Heart left ventricle (tissue), 16 donors: ENCODE measurements at regions not wholly inside any gene's neighbourhood (a gene's known extent, or its start where the extent isn't known, plus 50 kb on each side); places are given as distances from the start of the nearest gene placed in this dataset.

Source experiments
- ATAC-seq, 4 donors: fragments of 200-7000 bp; cut with Tn5 transposase; one replicate each; pipeline ENCODE4 v1.9.1; 2020 to 2022; ENCODE audit warnings: moderate library complexity in 4 of 4, mild to moderate bottlenecking in 3 of 4, moderate number of reproducible peaks in 1 of 4
- DNase-seq, 5 donors: peaks; one replicate each; pipeline ENCODE4 v3.0.0-alpha.2; 2020
- H3K27ac ChIP-seq, 12 donors: fragments of 200-600 bp; sonication (generic) in 4 of 12; one replicate each; pipeline versions ENCODE4 v1.5.0 to v1.8.0; 2016 to 2022; ENCODE audit warnings: mild to moderate bottlenecking in 2 of 12
- H3K27me3 ChIP-seq, 9 donors: fragments of 200-600 bp; sonication (generic) in 2 of 9; one replicate each; pipeline versions ENCODE4 v1.5.1 to v1.8.0; 2016 to 2022; ENCODE audit warnings: mild to moderate bottlenecking in 3 of 9
- H3K36me3 ChIP-seq, 9 donors: fragments of 200-600 bp; sonication (generic) in 2 of 9; one replicate each; pipeline versions ENCODE4 v1.5.0 to v1.8.0; 2018 to 2022; ENCODE audit warnings: mild to moderate bottlenecking in 2 of 9
- H3K4me1 ChIP-seq, 12 donors: fragments of 200-600 bp; sonication (generic) in 4 of 12; one replicate each; pipeline versions ENCODE4 v1.5.0 to v1.8.0; 2016 to 2022; ENCODE audit warnings: mild to moderate bottlenecking in 3 of 12
- H3K4me3 ChIP-seq, 12 donors: fragments of 200-600 bp; sonication (generic) in 4 of 12; one replicate each; pipeline versions ENCODE4 v1.5.0 to v1.8.0; 2017 to 2022; ENCODE audit warnings: mild to moderate bottlenecking in 9 of 12, moderate library complexity in 4 of 12
- H3K9me3 ChIP-seq, 12 donors: fragments of 200-600 bp; sonication (generic) in 4 of 12; one replicate each; pipeline versions ENCODE4 v1.5.0 to v1.8.0; 2016 to 2022; ENCODE audit warnings: mild to moderate bottlenecking in 1 of 12
- POLR2A ChIP-seq, 2 donors: fragments of 450-650 bp; IDR thresholded peaks; one replicate each; pipeline ENCODE4 v1.6.1; 2017; ENCODE audit warnings: antibody characterized with exemption in 2 of 2, mild to moderate bottlenecking in 2 of 2, moderate library complexity in 2 of 2
- WGBS, 4 donors: extraction: QIAGEN DNeasy Blood & Tissue Kit in 2 of 4; methylation state at CpG; one replicate each; pipeline versions ENCODE4 v1.1.5 to v1.1.7; 2013 to 2018; 5-methylcytosine and 5-hydroxymethylcytosine counted together
- intact Hi-C, 10 donors: fragments of 100-400 bp; cut with DNase I; formaldehyde crosslinking; loops; one replicate each; pipeline versions ENCODE4 v1.11.1 to v1.14.2; 2022
- TF ChIP-seq, protein P1 (sequence below), 12 donors: fragments of 200-600 bp; sonication (generic) in 4 of 12; IDR thresholded peaks; one replicate each; pipeline versions ENCODE4 v1.5.0 to v1.8.0; 2018 to 2022; ENCODE audit warnings: antibody characterized with exemption in 12 of 12, mild to moderate bottlenecking in 5 of 12
- donor health status: ischemic (EF 13 %, LVEDD 7.1; RV severe dilation, severe dysfunction).
- donor health status: healthy with polysubstance abuse.
- donor health status: DM: no; HTN: yes; CAD: no.
- donor health status: DM: no; HTN: no; CAD: no.
- donor health status: ischemic (EF 25% LVEDD 6.9; RV normal size, moderate dysfunction).
- donor health status: ischemic (EF 25% LVEDD 5.7; RV mildly dilated, moderate dysfunction).
- donor health status: healthy.
- donor health status: DM: yes; HTN: yes; CAD: no.
- donor health status: ischemic (EF 35%, LVEDD 5.7; RV mildly dilated, moderate dysfunction).
- donor health status: nonischemic (EF 11% LVEDD 7.7; RV severe dilation, severe dysfunction).
- donor health status: DM: yes; HTN: yes; CAD: no.
- donor health status: PGD.
- donor health status: ischemic (EF 29% LVEDD 5.4; RV normal size, mild dysfunction).
- donor health status: nonischemic (EF 23%, LVEDD 6.1; RV moderate dilation, normal function).

DNA sequence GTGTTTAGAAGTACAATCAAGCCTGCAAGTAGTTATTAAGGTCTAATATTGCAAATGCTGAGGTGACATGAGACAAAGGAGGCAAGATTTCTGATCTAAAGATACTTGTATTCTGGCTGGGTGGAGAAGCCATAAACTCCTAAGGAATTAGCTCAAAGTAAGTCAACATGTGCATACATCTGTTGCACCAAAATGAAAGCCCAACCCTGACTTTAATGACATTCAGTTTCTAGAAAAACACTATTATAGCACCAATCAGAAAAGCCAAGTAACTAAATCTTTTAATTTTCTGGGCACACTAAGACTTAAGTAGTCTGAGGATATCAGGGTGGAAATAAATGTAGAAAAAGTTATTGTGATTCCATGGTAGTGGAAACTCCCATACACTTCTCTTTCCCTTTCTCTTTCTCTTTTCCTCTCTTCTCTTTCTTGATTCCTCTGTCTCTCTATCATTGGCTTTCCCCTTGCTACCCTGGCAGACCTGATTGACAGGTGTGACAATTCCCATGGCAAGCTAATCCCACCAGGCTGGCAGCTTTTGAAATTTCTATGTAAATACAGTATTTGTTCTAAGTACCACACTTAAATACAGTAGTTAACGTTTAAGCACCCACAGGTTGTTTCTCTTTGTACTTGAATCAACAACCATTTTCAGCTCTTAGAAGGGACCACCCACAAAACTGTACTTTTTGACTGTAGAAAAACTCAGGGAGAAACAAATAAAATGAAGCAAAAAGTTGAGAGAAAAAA, 528.4 kb upstream of the SEMA6D start:
- peaks cover 0 to 44% (median 16%) of the 10 kb centered on the region in 9 donors for H3K27me3 ChIP-seq
- no peak overlapping the region for H3K4me3 ChIP-seq
- whole genome bisulfite sequencing, 4 donors: 67 to 89% (median 79%) methylated on average over 1 of the region's 1 CpG
- no peaks in the 10 kb centered on the region for H3K36me3 ChIP-seq
- H3K4me1 ChIP-seq: peaks cover 0 to 17% (median 10%) of the 10 kb centered on the region in 12 donors
- H3K9me3 ChIP-seq: no peaks in the 10 kb centered on the region
- intact Hi-C loops: loop anchor here in 1 of 10 donors (10.0 kb wide), 1 partner anchor 404 kb away; no protein-coding TSS in a partner anchor
- ATAC-seq (no peak), DNase-seq (no peak)
- no peak overlapping the region for H3K27ac ChIP-seq
- TF ChIP-seq POLR2A (IDR thresholded peaks at IDR 0.05): no peak
- TF ChIP-seq, protein P1, sequence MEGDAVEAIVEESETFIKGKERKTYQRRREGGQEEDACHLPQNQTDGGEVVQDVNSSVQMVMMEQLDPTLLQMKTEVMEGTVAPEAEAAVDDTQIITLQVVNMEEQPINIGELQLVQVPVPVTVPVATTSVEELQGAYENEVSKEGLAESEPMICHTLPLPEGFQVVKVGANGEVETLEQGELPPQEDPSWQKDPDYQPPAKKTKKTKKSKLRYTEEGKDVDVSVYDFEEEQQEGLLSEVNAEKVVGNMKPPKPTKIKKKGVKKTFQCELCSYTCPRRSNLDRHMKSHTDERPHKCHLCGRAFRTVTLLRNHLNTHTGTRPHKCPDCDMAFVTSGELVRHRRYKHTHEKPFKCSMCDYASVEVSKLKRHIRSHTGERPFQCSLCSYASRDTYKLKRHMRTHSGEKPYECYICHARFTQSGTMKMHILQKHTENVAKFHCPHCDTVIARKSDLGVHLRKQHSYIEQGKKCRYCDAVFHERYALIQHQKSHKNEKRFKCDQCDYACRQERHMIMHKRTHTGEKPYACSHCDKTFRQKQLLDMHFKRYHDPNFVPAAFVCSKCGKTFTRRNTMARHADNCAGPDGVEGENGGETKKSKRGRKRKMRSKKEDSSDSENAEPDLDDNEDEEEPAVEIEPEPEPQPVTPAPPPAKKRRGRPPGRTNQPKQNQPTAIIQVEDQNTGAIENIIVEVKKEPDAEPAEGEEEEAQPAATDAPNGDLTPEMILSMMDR (IDR thresholded peaks at IDR 0.05): no peak

DNA sequence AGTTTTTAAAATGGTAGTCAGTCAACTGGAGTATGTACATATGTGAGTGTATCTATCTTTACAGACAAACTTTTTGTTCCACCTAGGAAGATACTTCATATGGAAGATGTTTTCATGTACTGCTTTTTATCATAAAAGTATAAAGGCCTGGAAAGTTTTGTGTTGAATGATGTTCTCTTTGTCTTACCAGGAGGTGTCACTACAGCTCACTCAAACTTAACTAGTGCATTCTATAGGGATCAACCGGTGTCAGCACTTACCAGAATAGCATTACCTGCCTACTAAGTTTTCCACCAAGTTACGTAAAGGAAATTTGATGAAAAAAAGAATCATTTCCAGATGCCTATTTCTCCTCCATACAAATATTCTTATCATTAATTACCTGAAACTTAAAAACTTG, 522.6 kb upstream of the SEMA6D start:
- ATAC-seq (no peak), DNase-seq (no peak)
- TF ChIP-seq, protein P1 (IDR thresholded peaks at IDR 0.05): peak in 4 of 12 donors; percentile 7 to 33 (median 28)
- no peak for TF ChIP-seq POLR2A (IDR thresholded peaks at IDR 0.05)
- Histone ChIP-seq H3K27ac (no peak overlapping the region), H3K9me3 (no peaks in the 10 kb centered on the region), H3K27me3 (peaks cover 0 to 3% (median 0%) of the 10 kb centered on the region in 9 donors), H3K36me3 (no peaks in the 10 kb centered on the region), H3K4me1 (no peaks in the 10 kb centered on the region), H3K4me3 (no peak overlapping the region)
- WGBS, 4 donors: 37 to 44% (median 42%) methylated on average over 2 of the region's 2 CpGs
- intact Hi-C loops: loop anchor here (2.0 to 10.0 kb wide), 19 partner anchors 270 to 1160 kb away; partner anchors contain the start of gene SEMA6D (in 2 of the 10)

DNA sequence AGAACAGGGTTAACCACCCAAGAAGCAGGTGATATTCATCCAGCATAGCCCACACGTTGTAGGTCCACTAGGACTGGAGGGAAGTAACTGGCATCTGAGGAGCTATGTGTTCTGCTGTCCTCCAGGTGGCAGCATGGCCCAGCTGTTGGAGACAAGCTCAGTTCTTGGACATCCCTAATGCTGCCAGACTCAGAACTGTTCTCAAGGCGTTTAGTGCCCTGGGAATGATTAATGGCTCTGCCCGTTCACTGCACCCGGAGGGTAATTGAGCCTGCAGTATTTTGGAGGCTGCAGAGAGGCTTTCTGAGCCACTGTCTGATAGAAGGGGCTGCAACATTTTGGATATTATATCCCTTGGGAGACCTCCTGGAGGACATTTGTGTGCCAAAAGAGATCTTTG, 521.3 kb upstream of the SEMA6D start:
- no peak overlapping the region for H3K4me3 ChIP-seq
- H3K27me3 ChIP-seq: peaks cover 0 to 3% (median 0%) of the 10 kb centered on the region in 9 donors
- intact Hi-C loops: loop anchor here (1.0 to 10.0 kb wide), 22 partner anchors 269 to 1159 kb away; partner anchors contain the start of gene SEMA6D (in 2 of the 10)
- no peak overlapping the region for H3K27ac ChIP-seq
- no peaks in the 10 kb centered on the region for H3K36me3 ChIP-seq
- ATAC-seq: peak; percentile 73 to 99 (median 96)
- 0 to 1% (median 0%) methylated on average over 4 of the region's 4 CpGs for WGBS, 4 donors
- TF ChIP-seq POLR2A (IDR thresholded peaks at IDR 0.05): no peak
- TF ChIP-seq, protein P1 (IDR thresholded peaks at IDR 0.05): peak; percentile 69 to 89 (median 81)
- peak; percentile 69 to 84 (median 79) for DNase-seq
- no peaks in the 10 kb centered on the region for H3K4me1 ChIP-seq
- H3K9me3 ChIP-seq: no peaks in the 10 kb centered on the region

DNA sequence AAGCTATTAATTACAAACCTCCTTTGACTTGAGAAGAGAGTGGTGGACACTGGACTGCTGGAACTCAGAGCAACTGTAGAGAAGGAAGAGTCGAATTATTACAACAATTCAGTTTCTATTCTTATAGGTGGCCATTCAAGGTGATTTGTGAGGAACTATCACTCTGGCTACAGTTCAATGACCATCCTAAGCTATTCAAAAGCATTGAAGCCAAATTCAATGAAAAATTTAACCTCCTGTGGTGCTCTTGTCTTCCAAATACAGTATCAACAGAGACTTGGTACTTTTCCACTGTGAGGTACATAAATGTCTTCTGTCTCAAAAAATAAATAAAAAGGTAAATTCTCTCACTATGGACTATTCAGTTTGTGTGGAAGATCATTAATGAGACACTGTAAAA, 513.3 kb upstream of the SEMA6D start:
- Histone ChIP-seq H3K4me3 (no peak overlapping the region), H3K36me3 (no peaks in the 10 kb centered on the region), H3K27me3 (peaks cover 0 to 2% (median 0%) of the 10 kb centered on the region in 9 donors), H3K27ac (no peak overlapping the region), H3K9me3 (no peaks in the 10 kb centered on the region), H3K4me1 (no peaks in the 10 kb centered on the region)
- ATAC-seq: no peak
- 72 to 100% (median 86%) methylated on average over 1 of the region's 1 CpG for WGBS, 4 donors
- TF ChIP-seq, protein P1 (IDR thresholded peaks at IDR 0.05): no peak
- TF ChIP-seq POLR2A (IDR thresholded peaks at IDR 0.05): no peak
- intact Hi-C loops: loop anchor here in 1 of 10 donors (10.0 kb wide), 1 partner anchor 411 kb away; no protein-coding TSS in a partner anchor
- no peak for DNase-seq
